Upper lobe of left lung (tissue), 6 donors: ENCODE measurements at regions not wholly inside any gene's neighbourhood (a gene's known extent, or its start where the extent isn't known, plus 50 kb on each side); places are given as distances from the start of the nearest gene placed in this dataset.
A peak's percentile ranks its signal among the peaks of the same experiment; 100 is the strongest.

Source experiments
- ATAC-seq, 2 donors: fragments of 200-7000 bp; cut with Tn5 transposase; one replicate each; pipeline ENCODE4 v1.9.1; 2022; ENCODE audit warnings: mild to moderate bottlenecking in 2 of 2, moderate library complexity in 2 of 2; ENCODE audit not compliant: low FRiP score in 2 of 2
- DNase-seq, 2 donors: peaks; one replicate each; pipeline ENCODE4 v3.0.0-alpha.2; 2019 to 2020
- H3K27ac ChIP-seq, 4 donors: fragments of 200-600 bp; sonication (generic); one replicate each; pipeline ENCODE4 v1.5.1; 2016 to 2019
- H3K27me3 ChIP-seq, 4 donors: fragments of 200-600 bp; sonication (generic); one replicate each; pipeline ENCODE4 v1.5.1; 2017 to 2019
- H3K36me3 ChIP-seq, 4 donors: fragments of 200-600 bp; sonication (generic); one replicate each; pipeline ENCODE4 v1.5.1; 2016 to 2019
- H3K4me1 ChIP-seq, 4 donors: fragments of 200-600 bp; sonication (generic); one replicate each; pipeline ENCODE4 v1.5.1; 2018 to 2019
- H3K4me3 ChIP-seq, 4 donors: fragments of 200-600 bp; sonication (generic); one replicate each; pipeline ENCODE4 v1.5.1; 2017 to 2019; ENCODE audit warnings: mild to moderate bottlenecking in 2 of 4, moderate library complexity in 1 of 4
- H3K9me3 ChIP-seq, 4 donors: fragments of 200-600 bp; sonication (generic); one replicate each; pipeline ENCODE4 v1.5.1; 2018 to 2019
- EP300 ChIP-seq, 4 donors: sonication (generic); formaldehyde crosslinking; IDR thresholded peaks; one replicate each; pipeline ENCODE4 v1.5.1; 2017; ENCODE audit warnings: antibody characterized with exemption in 4 of 4, control low read depth in 2 of 4
- POLR2A ChIP-seq, 4 donors: fragments of 450-650 bp; IDR thresholded peaks; one replicate each; pipeline ENCODE4 v1.5.1; 2016 to 2017; ENCODE audit warnings: antibody characterized with exemption in 4 of 4, mild to moderate bottlenecking in 2 of 4
- POLR2AphosphoS5 ChIP-seq, 2 donors: sonication (generic); formaldehyde crosslinking; IDR thresholded peaks; one replicate each; pipeline ENCODE4 v1.5.1; 2017; ENCODE audit warnings: antibody characterized with exemption in 2 of 2
- WGBS, 2 donors: methylation state at CpG; one replicate each; pipeline ENCODE4 v1.1.5; 2017 to 2018; 5-methylcytosine and 5-hydroxymethylcytosine counted together
- TF ChIP-seq, protein P1 (sequence below), 6 experiments: fragments of 450-650 bp in 4 of 6; fragments of 200-600 bp in 2 of 6; sonication (generic) in 2 of 6; IDR thresholded peaks; one replicate each; pipeline ENCODE4 v1.5.1; 2016 to 2019; ENCODE audit warnings: antibody characterized with exemption in 6 of 6
- donor health status: DM: no; HTN: no; CAD: no; lungs with moderate emphysema.
- donor health status: DM: no; HTN: yes; CAD: no; lungs with severe emphysema.

- 69 to 79% methylated on average over 2 of the region's 2 CpGs for WGBS, 2 donors
- H3K27me3 ChIP-seq, result no peaks in the 10 kb centered on the region
- ATAC-seq, result no peak
Measured at GRCh38 chr2:200129721-200130462, 174.5 kb downstream of the MAIP1 start.

GRCh38 chr2:200130762-200131166, 175.4 kb downstream of the MAIP1 start:
- H3K36me3 ChIP-seq, result no peaks in the 10 kb centered on the region
- H3K4me1 ChIP-seq, result peaks cover 0 to 4% (median 1%) of the 10 kb centered on the region in 4 donors
- peak in 1 of 2 donors; percentile 20 for TF ChIP-seq POLR2AphosphoS5 (IDR thresholded peaks at IDR 0.05)
- no peak for TF ChIP-seq POLR2A (IDR thresholded peaks at IDR 0.05)
- no peak for ATAC-seq
- no peak overlapping the region for H3K27ac ChIP-seq
- 55% methylated on average over 5 of the region's 5 CpGs for WGBS, 2 donors
- H3K27me3 ChIP-seq, result no peaks in the 10 kb centered on the region
- no peaks in the 10 kb centered on the region for H3K9me3 ChIP-seq
- DNase-seq, result peak in 1 of 2 donors; percentile 5
- no peak overlapping the region for H3K4me3 ChIP-seq

More at GRCh38 chr2:200129721-200130462, 174.5 kb downstream of the MAIP1 start:
- Histone ChIP-seq H3K27ac (no peak overlapping the region), H3K9me3 (no peaks in the 10 kb centered on the region), H3K4me3 (no peak overlapping the region), H3K4me1 (peaks cover 0 to 4% (median 1%) of the 10 kb centered on the region in 4 donors), H3K36me3 (no peaks in the 10 kb centered on the region)
- no peak for DNase-seq
- TF ChIP-seq POLR2A (IDR thresholded peaks at IDR 0.05), result no peak
- TF ChIP-seq, protein P1, sequence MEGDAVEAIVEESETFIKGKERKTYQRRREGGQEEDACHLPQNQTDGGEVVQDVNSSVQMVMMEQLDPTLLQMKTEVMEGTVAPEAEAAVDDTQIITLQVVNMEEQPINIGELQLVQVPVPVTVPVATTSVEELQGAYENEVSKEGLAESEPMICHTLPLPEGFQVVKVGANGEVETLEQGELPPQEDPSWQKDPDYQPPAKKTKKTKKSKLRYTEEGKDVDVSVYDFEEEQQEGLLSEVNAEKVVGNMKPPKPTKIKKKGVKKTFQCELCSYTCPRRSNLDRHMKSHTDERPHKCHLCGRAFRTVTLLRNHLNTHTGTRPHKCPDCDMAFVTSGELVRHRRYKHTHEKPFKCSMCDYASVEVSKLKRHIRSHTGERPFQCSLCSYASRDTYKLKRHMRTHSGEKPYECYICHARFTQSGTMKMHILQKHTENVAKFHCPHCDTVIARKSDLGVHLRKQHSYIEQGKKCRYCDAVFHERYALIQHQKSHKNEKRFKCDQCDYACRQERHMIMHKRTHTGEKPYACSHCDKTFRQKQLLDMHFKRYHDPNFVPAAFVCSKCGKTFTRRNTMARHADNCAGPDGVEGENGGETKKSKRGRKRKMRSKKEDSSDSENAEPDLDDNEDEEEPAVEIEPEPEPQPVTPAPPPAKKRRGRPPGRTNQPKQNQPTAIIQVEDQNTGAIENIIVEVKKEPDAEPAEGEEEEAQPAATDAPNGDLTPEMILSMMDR (IDR thresholded peaks at IDR 0.05), result no peak
- no peak for TF ChIP-seq EP300 (IDR thresholded peaks at IDR 0.05)
- no peak for TF ChIP-seq POLR2AphosphoS5 (IDR thresholded peaks at IDR 0.05)

DNA sequence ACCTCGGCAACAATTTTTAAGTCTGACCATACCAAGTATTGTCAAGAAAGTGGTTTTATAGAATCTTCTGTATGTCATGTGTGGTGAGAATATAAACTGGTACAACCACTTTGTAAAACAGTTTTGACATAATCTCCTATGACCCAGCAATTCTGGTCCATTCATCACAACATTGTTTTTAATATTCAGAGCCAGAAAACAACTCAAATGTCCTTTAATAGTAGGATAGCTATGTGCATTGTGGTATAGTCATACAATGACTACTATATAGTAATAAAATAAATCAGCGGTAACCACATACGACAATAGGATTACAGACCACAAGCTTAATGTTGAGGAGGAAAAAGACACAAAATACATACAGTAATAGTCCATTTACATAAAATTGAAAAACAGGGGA, 175.2 kb upstream of the SPATS2L start:
- TF ChIP-seq POLR2AphosphoS5 (IDR thresholded peaks at IDR 0.05), result no peak
- TF ChIP-seq POLR2A (IDR thresholded peaks at IDR 0.05), result no peak
- Histone ChIP-seq H3K4me1 (peaks cover 0 to 3% (median 0%) of the 10 kb centered on the region in 4 donors), H3K36me3 (no peaks in the 10 kb centered on the region), H3K27me3 (no peaks in the 10 kb centered on the region), H3K4me3 (no peak overlapping the region), H3K27ac (no peak overlapping the region), H3K9me3 (no peaks in the 10 kb centered on the region)
- WGBS, 2 donors, result 93 to 95% methylated on average over 3 of the region's 3 CpGs
- DNase-seq (no peak), ATAC-seq (no peak)

GRCh38 chr2:200135082-200135481, 171.4 kb upstream of the SPATS2L start:
- 91 to 95% methylated on average over 3 of the region's 3 CpGs for WGBS, 2 donors
- no peak for ATAC-seq

GRCh38 chr2:200136655-200137054, 169.8 kb upstream of the SPATS2L start:
- DNase-seq (no peak), ATAC-seq (no peak)
- H3K9me3 ChIP-seq, result no peaks in the 10 kb centered on the region
- no peak overlapping the region for H3K27ac ChIP-seq
- H3K36me3 ChIP-seq, result no peaks in the 10 kb centered on the region
- TF ChIP-seq POLR2AphosphoS5 (IDR thresholded peaks at IDR 0.05) (no peak), EP300 (IDR thresholded peaks at IDR 0.05) (no peak), POLR2A (IDR thresholded peaks at IDR 0.05) (no peak)
- TF ChIP-seq, protein P1 (IDR thresholded peaks at IDR 0.05), result no peak
- H3K27me3 ChIP-seq, result no peaks in the 10 kb centered on the region
- 79 to 86% methylated on average over 5 of the region's 5 CpGs for WGBS, 2 donors
- no peak overlapping the region for H3K4me3 ChIP-seq
- no peaks in the 10 kb centered on the region for H3K4me1 ChIP-seq

More at GRCh38 chr2:200135082-200135481, 171.4 kb upstream of the SPATS2L start:
- no peak for DNase-seq
- Histone ChIP-seq H3K4me1 (peaks cover 0 to 3% (median 0%) of the 10 kb centered on the region in 4 donors), H3K27ac (no peak overlapping the region), H3K27me3 (no peaks in the 10 kb centered on the region), H3K9me3 (no peaks in the 10 kb centered on the region), H3K36me3 (no peaks in the 10 kb centered on the region), H3K4me3 (no peak overlapping the region)
- TF ChIP-seq POLR2AphosphoS5 (IDR thresholded peaks at IDR 0.05) (no peak), EP300 (IDR thresholded peaks at IDR 0.05) (no peak), POLR2A (IDR thresholded peaks at IDR 0.05) (no peak)
- TF ChIP-seq, protein P1 (IDR thresholded peaks at IDR 0.05), result no peak

- H3K27ac ChIP-seq, result no peak overlapping the region
- H3K4me1 ChIP-seq, result no peaks in the 10 kb centered on the region
- no peaks in the 10 kb centered on the region for H3K36me3 ChIP-seq
- ATAC-seq, result no peak
- H3K4me3 ChIP-seq, result no peak overlapping the region
- no peak for DNase-seq
- no peaks in the 10 kb centered on the region for H3K27me3 ChIP-seq
- WGBS, 2 donors, result 85 to 90% methylated on average over 2 of the region's 2 CpGs
- TF ChIP-seq POLR2A (IDR thresholded peaks at IDR 0.05) (no peak), EP300 (IDR thresholded peaks at IDR 0.05) (no peak), POLR2AphosphoS5 (IDR thresholded peaks at IDR 0.05) (no peak)
- TF ChIP-seq, protein P1 (IDR thresholded peaks at IDR 0.05), result no peak
- no peaks in the 10 kb centered on the region for H3K9me3 ChIP-seq
Measured at GRCh38 chr2:200137271-200137670, 169.2 kb upstream of the SPATS2L start.
